HCT116 (cell line): ENCODE measurements at regions not wholly inside any gene's neighbourhood (a gene's known extent, or its start where the extent isn't known, plus 50 kb on each side); places are given as distances from the start of the nearest gene placed in this dataset.

Experiments
- ATAC-seq: fragments of 200-7000 bp; cut with Tn5 transposase; 2 replicates; pipeline ENCODE4 v1.9.1; 2020; ENCODE audit warnings: mild to moderate bottlenecking, moderate library complexity
- BruUV-seq: library from RNA; stranded (reverse); fragments of 400-500 nt; replicated peaks from 2 replicates; lab custom pipeline; 2021; lab: Mats Ljungman, UMichigan
- CTCF ChIA-PET: fragments of 300-600 bp; sonication (Branson Sonifier 250); formaldehyde crosslinking; loops from one replicate; lab custom pipeline; 2021; ENCODE audit warnings: antibody characterized with exemption; lab: Charles Lee
- POLR2A ChIA-PET: fragments of 300-600, 350-600 bp; sonication (Branson Sonifier 250); formaldehyde crosslinking; loops from one replicate; lab custom pipeline; 2021; ENCODE audit warnings: antibody characterized with exemption; lab: Charles Lee
- RAD21 ChIA-PET, 2 experiments: fragments of 300-600 bp; sonication (Branson Sonifier 250); formaldehyde crosslinking; loops; one replicate each; lab custom pipeline; 2023; ENCODE audit warnings: low total read pairs in 2 of 2; ENCODE audit not compliant: uncharacterized antibody in 2 of 2, unreplicated experiment in 2 of 2, low non-redundant PET in 1 of 2; lab: Charles Lee
- DNase-seq: peaks from one replicate; pipeline ENCODE4 v3.0.0-alpha.2; 2010; ENCODE audit warnings: low read depth, low spot score
- H2AFZ ChIP-seq: fragments of 200-600 bp; shearing (Covaris generic), sonication (generic); 2 replicates; pipeline ENCODE4 v1.6.1; 2017; ENCODE audit warnings: low read depth, mixed run types, mixed read lengths, antibody characterized with exemption, low read length; ENCODE audit not compliant: poor library complexity, severe bottlenecking
- H3K27ac ChIP-seq: 2 replicates; pipeline ENCODE4 v1.5.1; 2012; ENCODE audit warnings: low read depth, low read length
- H3K27me3 ChIP-seq: fragments of 200-600 bp; sonication (generic); 2 replicates; pipeline ENCODE4 v1.6.1; 2016; ENCODE audit warnings: mixed run types, low read length, mixed read lengths; ENCODE audit not compliant: insufficient read depth
- H3K36me3 ChIP-seq, 2 experiments: fragments of 200-500 bp in 1 of 2; fragments of 200-600 bp in 1 of 2; sonication (Bioruptor generic) in 1 of 2; sonication (generic) in 1 of 2; 2 replicates each; pipeline versions ENCODE4 v1.5.1 to v1.6.1; 2014 to 2016; ENCODE audit warnings: low read length in 2 of 2, inconsistent platforms in 1 of 2, mixed read lengths in 1 of 2, mixed run types in 1 of 2; ENCODE audit not compliant: insufficient read depth in 2 of 2, control insufficient read depth in 1 of 2
- H3K4me1 ChIP-seq, 2 experiments: fragments of 200-600 bp in 1 of 2; sonication (generic) in 1 of 2; 2 replicates each; pipeline versions ENCODE4 v1.5.1 to v1.6.1; 2012 to 2017; ENCODE audit warnings: low read length in 2 of 2, inconsistent platforms in 1 of 2, mild to moderate bottlenecking in 1 of 2, mixed read lengths in 1 of 2, mixed run types in 1 of 2, moderate library complexity in 1 of 2; ENCODE audit not compliant: insufficient read depth in 2 of 2, control insufficient read depth in 1 of 2
- H3K4me2 ChIP-seq: fragments of 200-600 bp; sonication (generic); 2 replicates; pipeline ENCODE4 v1.6.1; 2017; ENCODE audit warnings: mixed run types, low read length, mixed read lengths
- H3K4me3 ChIP-seq, 2 experiments: fragments of 200-600 bp in 1 of 2; sonication (generic) in 1 of 2; replicated peaks in 1 of 2; 2 replicates each; pipeline ENCODE4 v1.5.1; 2011 to 2016; ENCODE audit warnings: low read length in 2 of 2, control low read depth in 1 of 2, low read depth in 1 of 2, mild to moderate bottlenecking in 1 of 2, mixed read lengths in 1 of 2, mixed run types in 1 of 2
- H3K79me2 ChIP-seq: fragments of 200-600 bp; sonication (generic); 2 replicates; pipeline ENCODE4 v1.6.1; 2017; ENCODE audit warnings: mild to moderate bottlenecking, mixed run types, low read length, moderate library complexity, mixed read lengths; ENCODE audit not compliant: insufficient read depth
- H3K9ac ChIP-seq: fragments of 200-600 bp; sonication (generic); 2 replicates; pipeline ENCODE4 v1.6.1; 2016; ENCODE audit warnings: low read length, mixed read lengths
- H3K9me2 ChIP-seq: fragments of 200-600 bp; sonication (generic), shearing (Covaris generic); 2 replicates; pipeline ENCODE4 v1.6.1; 2017; ENCODE audit warnings: mixed run types, mild to moderate bottlenecking, moderate library complexity; ENCODE audit not compliant: insufficient read depth
- H3K9me3 ChIP-seq, 2 experiments: fragments of 200-500 bp in 1 of 2; fragments of 200-600 bp in 1 of 2; sonication (Bioruptor generic) in 1 of 2; sonication (generic) in 1 of 2; 2 replicates each; pipeline ENCODE4 v1.6.1; 2014 to 2017; ENCODE audit warnings: low read length in 2 of 2, mixed read lengths in 2 of 2, inconsistent platforms in 1 of 2, low read depth in 1 of 2, mild to moderate bottlenecking in 1 of 2, mixed run types in 1 of 2, moderate library complexity in 1 of 2; ENCODE audit not compliant: control insufficient read depth in 1 of 2, insufficient read depth in 1 of 2
- H4K20me1 ChIP-seq: fragments of 200-600 bp; sonication (generic), shearing (Covaris generic); 2 replicates; pipeline ENCODE4 v1.6.1; 2017; ENCODE audit warnings: mixed run types, mild to moderate bottlenecking, moderate library complexity; ENCODE audit not compliant: insufficient read depth
- CBX3 ChIP-seq: IDR thresholded peaks from 2 replicates; pipeline ENCODE4 v1.6.1; 2012; ENCODE audit warnings: low read depth
- CEBPB ChIP-seq: IDR thresholded peaks from 2 replicates; pipeline ENCODE4 v1.6.1; 2012; ENCODE audit warnings: low read depth
- CTCF ChIP-seq, 3 experiments: fragments of 200-600 bp in 1 of 3; sonication (generic) in 1 of 3; IDR thresholded peaks in 2 of 3; conservative IDR thresholded peaks in 1 of 3; 2 replicates each; pipeline ENCODE4 v1.5.1; 2012 to 2017; ENCODE audit warnings: low read depth in 2 of 3, low read length in 2 of 3, antibody characterized with exemption in 1 of 3, borderline replicate concordance in 1 of 3, control low read depth in 1 of 3, mild to moderate bottlenecking in 1 of 3, mixed read lengths in 1 of 3, mixed run types in 1 of 3, moderate library complexity in 1 of 3; ENCODE audit not compliant: insufficient read depth in 1 of 3
- EGR1 ChIP-seq: IDR thresholded peaks from 2 replicates; pipeline ENCODE4 v1.6.1; 2012; ENCODE audit warnings: low read depth
- EZH2 ChIP-seq: fragments of 200-600 bp; sonication (generic); IDR thresholded peaks from 2 replicates; pipeline ENCODE4 v1.6.1; 2017; ENCODE audit warnings: antibody characterized with exemption, mixed run types
- EZH2phosphoT487 ChIP-seq: fragments of 200-600 bp; IDR thresholded peaks from 2 replicates; pipeline ENCODE4 v1.6.1; 2018; ENCODE audit warnings: antibody characterized with exemption, borderline replicate concordance
- FOSL1 ChIP-seq: IDR thresholded peaks from 2 replicates; pipeline ENCODE4 v1.6.1; 2012; ENCODE audit warnings: low read depth
- JUND ChIP-seq: IDR thresholded peaks from 2 replicates; pipeline ENCODE4 v1.6.1; 2012
- POLR2A ChIP-seq: IDR thresholded peaks from 2 replicates; pipeline ENCODE4 v1.7.0; 2011; ENCODE audit warnings: borderline replicate concordance; ENCODE audit not compliant: insufficient read depth, insufficient read length; ENCODE audit errors: extremely low read depth
- RAD21 ChIP-seq: IDR thresholded peaks from 2 replicates; pipeline ENCODE4 v1.6.1; 2012; ENCODE audit warnings: low read depth, mild to moderate bottlenecking
- REST ChIP-seq: IDR thresholded peaks from 2 replicates; pipeline ENCODE4 v1.6.1; 2012; ENCODE audit warnings: low read depth
- SIN3A ChIP-seq: IDR thresholded peaks from 2 replicates; pipeline ENCODE4 v1.6.1; 2012; ENCODE audit warnings: low read depth
- ZBTB33 ChIP-seq: IDR thresholded peaks from 2 replicates; pipeline ENCODE4 v1.6.1; 2011; ENCODE audit warnings: mild to moderate bottlenecking, low read length, moderate library complexity; ENCODE audit not compliant: insufficient replicate concordance; ENCODE audit errors: extremely low read depth
- ZFX ChIP-seq: fragments of 450-650 bp; IDR thresholded peaks from 2 replicates; pipeline ENCODE4 v1.6.1; 2017
- ZNF274 ChIP-seq: fragments of 200-500 bp; sonication (Bioruptor generic); IDR thresholded peaks from 2 replicates; pipeline ENCODE4 v1.6.1; 2014; ENCODE audit warnings: mild to moderate bottlenecking, low read depth, low read length, inconsistent platforms
- intact Hi-C: fragments of 100-400 bp; cut with micrococcal nuclease; formaldehyde crosslinking; loops from 2 replicates; pipeline ENCODE4 v1.10.0; 2022

- H3K9ac ChIP-seq = no peak overlapping the region
- no peaks in the 10 kb centered on the region for H3K27me3 ChIP-seq
- H3K27ac ChIP-seq = no peak overlapping the region
- no peaks in the 10 kb centered on the region for H3K4me1 ChIP-seq
- CTCF ChIA-PET = no interaction called here
- no peak overlapping the region for H2AFZ ChIP-seq
- RAD21 ChIA-PET = no interaction called here
- DNase-seq (no peak), ATAC-seq (no peak)
- H3K9me3 ChIP-seq = peaks cover 96 to 100% of the 10 kb centered on the region in 2 experiments
- BruUV-seq = no TSS peak
- H4K20me1 ChIP-seq = no peaks in the 10 kb centered on the region
- no peak overlapping the region for H3K4me2 ChIP-seq
- H3K79me2 ChIP-seq = no peaks in the 10 kb centered on the region
- POLR2A ChIA-PET = no interaction called here
- no peak overlapping the region for H3K4me3 ChIP-seq
- no peak for TF ChIP-seq CEBPB
- no peak for TF ChIP-seq EZH2phosphoT487
- no peak for TF ChIP-seq EZH2
- no peak for TF ChIP-seq JUND
- no peak for TF ChIP-seq CBX3
- TF ChIP-seq RAD21 = no peak
- no peak for TF ChIP-seq ZBTB33
- no peaks in the 10 kb centered on the region for H3K36me3 ChIP-seq
- no peaks in the 10 kb centered on the region for H3K9me2 ChIP-seq
- intact Hi-C loops = no loop called here
Observed at GRCh38 chr21:7952648-7953047, 2568.7 kb upstream of the TPTE start.

GRCh38 chr21:7953058-7953457 lies 2568.3 kb upstream of the TPTE start:
- H3K79me2 ChIP-seq = no peaks in the 10 kb centered on the region
- no peaks in the 10 kb centered on the region for H4K20me1 ChIP-seq
- H3K4me3 ChIP-seq = no peak overlapping the region
- H3K4me2 ChIP-seq = no peak overlapping the region
- H2AFZ ChIP-seq = no peak overlapping the region
- intact Hi-C loops = no loop called here
- RAD21 ChIA-PET = no interaction called here
- H3K9me3 ChIP-seq = peaks cover 96 to 100% of the 10 kb centered on the region in 2 experiments
- BruUV-seq = no TSS peak
- DNase-seq = no peak
- H3K27ac ChIP-seq = no peak overlapping the region
- CTCF ChIA-PET = no interaction called here
- H3K9ac ChIP-seq = no peak overlapping the region
- ATAC-seq = no peak
- no peaks in the 10 kb centered on the region for H3K9me2 ChIP-seq
- H3K27me3 ChIP-seq = no peaks in the 10 kb centered on the region
- POLR2A ChIA-PET = no interaction called here
- H3K36me3 ChIP-seq = no peaks in the 10 kb centered on the region
- no peaks in the 10 kb centered on the region for H3K4me1 ChIP-seq
- TF ChIP-seq ZNF274 = no peak
- no peak for TF ChIP-seq EZH2phosphoT487
- no peak for TF ChIP-seq SIN3A
- TF ChIP-seq JUND = no peak
- no peak for TF ChIP-seq CEBPB
- no peak for TF ChIP-seq CTCF (IDR thresholded peaks at IDR 0.05 in 2 of 3, conservative IDR thresholded peaks at IDR 0.05 in 1 of 3; ENCODE audit: borderline replicate concordance in 1 of 3, insufficient read depth in 1 of 3, low read depth in 2 of 3, low read length in 2 of 3)
- TF ChIP-seq POLR2A = no peak
- TF ChIP-seq REST = no peak
- no peak for TF ChIP-seq EGR1
- no peak for TF ChIP-seq FOSL1
- no peak for TF ChIP-seq ZFX
